GM12864 (cell line): ENCODE measurements at regions not wholly inside any gene's neighbourhood (a gene's known extent, or its start where the extent isn't known, plus 50 kb on each side); places are given as distances from the start of the nearest gene placed in this dataset.

Experiments used
- DNase-seq: peaks from one replicate; pipeline ENCODE4 v3.0.0-alpha.2; 2011; ENCODE audit warnings: low read depth
- H3K4me3 ChIP-seq: 2 replicates; pipeline ENCODE4 v1.5.1; 2011; ENCODE audit warnings: mild to moderate bottlenecking, low read depth, low read length, control low read depth
- TF ChIP-seq, protein P1 (sequence below): IDR thresholded peaks from 2 replicates; pipeline ENCODE4 v1.5.1; 2011; ENCODE audit warnings: low read depth, mild to moderate bottlenecking, moderate library complexity, low read length, control low read depth, inconsistent platforms; ENCODE audit errors: missing control alignments

DNA sequence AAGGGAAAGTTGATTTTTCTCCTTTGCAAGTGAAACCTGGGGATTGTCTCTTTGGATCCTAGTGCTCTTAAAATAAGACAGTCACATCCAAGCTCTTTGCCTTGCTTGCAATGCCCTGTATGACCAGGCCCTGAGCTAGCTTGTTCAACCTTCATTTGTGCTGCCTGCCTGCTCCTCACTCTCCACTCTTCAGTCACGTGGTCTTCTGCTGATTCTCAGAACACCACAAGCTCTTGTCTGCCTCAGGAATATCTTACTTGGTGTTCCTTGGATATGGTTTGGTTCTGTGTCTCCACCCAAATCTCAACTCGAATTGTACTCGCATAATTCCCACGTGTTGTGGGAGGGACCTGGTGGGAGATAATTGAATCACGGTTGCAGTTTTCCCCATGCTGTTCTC lies 318.7 kb downstream of the RMST start:
- H3K4me3 ChIP-seq, result no peak overlapping the region
- TF ChIP-seq, protein P1, sequence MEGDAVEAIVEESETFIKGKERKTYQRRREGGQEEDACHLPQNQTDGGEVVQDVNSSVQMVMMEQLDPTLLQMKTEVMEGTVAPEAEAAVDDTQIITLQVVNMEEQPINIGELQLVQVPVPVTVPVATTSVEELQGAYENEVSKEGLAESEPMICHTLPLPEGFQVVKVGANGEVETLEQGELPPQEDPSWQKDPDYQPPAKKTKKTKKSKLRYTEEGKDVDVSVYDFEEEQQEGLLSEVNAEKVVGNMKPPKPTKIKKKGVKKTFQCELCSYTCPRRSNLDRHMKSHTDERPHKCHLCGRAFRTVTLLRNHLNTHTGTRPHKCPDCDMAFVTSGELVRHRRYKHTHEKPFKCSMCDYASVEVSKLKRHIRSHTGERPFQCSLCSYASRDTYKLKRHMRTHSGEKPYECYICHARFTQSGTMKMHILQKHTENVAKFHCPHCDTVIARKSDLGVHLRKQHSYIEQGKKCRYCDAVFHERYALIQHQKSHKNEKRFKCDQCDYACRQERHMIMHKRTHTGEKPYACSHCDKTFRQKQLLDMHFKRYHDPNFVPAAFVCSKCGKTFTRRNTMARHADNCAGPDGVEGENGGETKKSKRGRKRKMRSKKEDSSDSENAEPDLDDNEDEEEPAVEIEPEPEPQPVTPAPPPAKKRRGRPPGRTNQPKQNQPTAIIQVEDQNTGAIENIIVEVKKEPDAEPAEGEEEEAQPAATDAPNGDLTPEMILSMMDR, result no peak
- DNase-seq, result no peak

DNA sequence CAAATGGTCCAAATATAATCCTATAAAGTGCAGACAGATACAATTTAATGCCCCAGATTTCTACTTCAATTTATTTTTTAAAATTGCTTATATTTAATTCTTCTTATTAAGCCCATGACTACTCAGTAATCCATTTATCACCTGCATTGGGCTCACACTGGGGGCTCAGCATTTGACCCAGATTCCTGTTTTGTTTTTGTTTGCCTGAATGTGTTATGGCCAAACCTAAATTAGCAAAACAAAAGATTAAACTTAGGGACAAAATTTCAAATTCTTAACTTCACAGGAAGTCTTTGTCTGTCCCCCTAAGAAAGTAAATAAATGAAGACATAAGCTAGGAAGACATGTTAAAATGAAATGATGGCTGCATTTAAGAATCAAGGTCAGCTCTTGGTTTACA lies 322.3 kb downstream of the RMST start:
- no peak overlapping the region for H3K4me3 ChIP-seq
- TF ChIP-seq, protein P1, result no peak

DNA sequence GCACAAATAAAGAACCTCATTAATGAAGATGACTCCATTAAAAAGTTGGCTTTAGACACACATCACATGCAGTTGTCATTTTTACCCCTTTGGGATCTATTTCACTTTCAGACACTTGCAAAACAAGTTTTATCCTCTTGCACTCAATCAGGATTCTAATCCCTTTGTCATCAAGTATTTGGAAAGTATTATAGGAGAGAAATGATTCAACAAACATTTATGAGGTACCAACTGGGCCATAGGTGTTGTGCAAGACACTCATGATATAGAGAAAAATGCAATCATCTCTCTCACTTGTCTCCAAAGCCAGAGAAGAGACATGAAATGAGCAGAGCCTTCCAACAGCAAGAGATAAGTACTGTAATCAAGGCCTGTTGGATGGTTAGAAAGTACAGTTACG lies 327.7 kb downstream of the RMST start:
- TF ChIP-seq, protein P1, result no peak
- H3K4me3 ChIP-seq, result no peak overlapping the region
- no peak for DNase-seq

More for the DNA sequence above, 322.3 kb downstream of the RMST start:
- no peak for DNase-seq

DNA sequence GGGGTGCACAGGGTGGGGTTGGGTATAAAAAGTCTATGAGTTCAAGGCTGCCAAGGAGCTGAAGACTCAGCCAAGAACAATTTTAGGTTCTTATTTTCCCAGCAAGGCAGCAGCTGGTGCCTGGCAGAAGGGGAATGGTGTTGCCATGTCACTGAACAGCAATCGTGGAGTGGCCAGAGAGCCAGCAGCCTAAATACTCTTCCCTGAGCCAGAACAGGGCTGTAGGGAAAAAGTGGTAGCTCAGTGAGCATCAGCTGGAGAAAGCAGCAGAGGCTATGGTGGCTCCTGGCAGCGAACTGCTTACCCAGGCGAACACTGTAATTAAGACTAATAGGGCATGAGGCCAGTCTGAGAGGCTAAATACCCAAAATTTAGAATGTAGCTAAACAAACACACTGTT lies 334.9 kb downstream of the RMST start:
- no peak overlapping the region for H3K4me3 ChIP-seq
- no peak for DNase-seq
- TF ChIP-seq, protein P1, result no peak

DNA sequence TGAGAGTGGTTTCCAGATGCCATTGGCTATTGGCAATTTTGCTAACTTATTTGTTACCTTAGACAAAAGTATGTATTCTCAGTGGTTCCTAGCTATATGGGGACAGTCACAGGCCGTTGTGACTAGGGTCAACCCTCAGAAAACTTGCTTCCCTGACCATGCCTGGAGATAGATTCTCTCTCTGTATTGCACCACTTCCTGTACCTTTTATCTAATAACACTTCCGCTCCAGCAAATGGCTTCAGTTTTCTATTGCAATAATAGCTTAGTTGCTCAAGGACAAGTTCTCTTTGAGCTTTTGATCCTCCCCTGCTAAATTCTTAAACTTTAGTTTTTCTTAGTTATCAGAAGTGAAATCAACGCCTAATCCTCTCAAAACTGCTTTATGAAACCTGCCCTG lies 338.0 kb downstream of the RMST start:
- H3K4me3 ChIP-seq, result no peak overlapping the region
- TF ChIP-seq, protein P1, result no peak
- DNase-seq, result no peak

DNA sequence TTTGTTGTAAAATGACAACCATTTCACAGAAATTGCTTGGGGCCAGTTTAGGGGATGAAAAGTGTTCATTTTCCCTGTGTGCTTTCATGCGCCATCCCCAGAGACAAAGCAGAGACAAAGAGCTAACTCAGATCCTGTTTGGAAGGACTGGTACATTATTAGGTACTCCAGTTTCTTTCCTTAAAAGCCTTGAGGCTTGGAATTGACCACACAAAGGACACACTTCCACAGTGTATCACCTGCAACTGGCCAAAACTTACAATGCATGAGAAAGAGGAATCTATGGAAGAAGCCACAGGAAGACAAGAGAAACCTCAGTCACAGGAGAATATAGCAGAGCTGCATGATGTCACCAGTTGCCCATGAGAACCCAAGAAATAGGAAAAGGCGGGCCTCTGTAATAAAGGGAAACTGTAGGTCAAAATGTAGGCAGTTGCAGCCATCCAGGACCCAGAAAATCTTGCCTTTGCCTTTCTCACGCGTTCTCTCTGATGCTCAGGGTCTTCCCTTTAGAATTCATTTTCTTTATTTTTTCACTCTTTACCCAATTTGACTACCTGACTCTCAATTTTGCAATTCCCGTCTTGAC lies 339.0 kb downstream of the RMST start:
- TF ChIP-seq, protein P1, result no peak
- no peak for DNase-seq
- no peak overlapping the region for H3K4me3 ChIP-seq

DNA sequence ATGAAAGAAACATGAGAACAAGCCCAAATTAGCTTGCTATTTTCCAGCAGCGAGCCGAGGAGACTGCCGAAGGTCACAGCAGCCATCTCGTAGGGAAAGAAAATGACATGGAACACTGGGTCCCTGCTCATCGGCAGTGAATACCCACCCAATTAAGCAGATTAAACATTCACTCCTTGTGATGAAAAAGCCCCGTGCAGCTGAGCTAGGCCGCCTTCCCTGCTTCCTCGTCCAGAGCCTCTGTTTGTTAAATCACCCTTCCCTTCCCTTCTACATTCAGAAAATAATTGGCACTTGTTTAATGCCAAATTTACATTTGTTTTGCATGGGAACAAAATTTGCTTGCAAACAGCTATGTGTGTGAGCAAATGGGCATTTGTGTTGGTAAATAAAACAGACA lies 342.5 kb downstream of the RMST start:
- no peak for DNase-seq

More for the DNA sequence above, 342.5 kb downstream of the RMST start:
- TF ChIP-seq, protein P1, result no peak
- no peak overlapping the region for H3K4me3 ChIP-seq
